OCI-LY3 (cell line): ENCODE measurements at regions not wholly inside any gene's neighbourhood (a gene's known extent, or its start where the extent isn't known, plus 50 kb on each side); places are given as distances from the start of the nearest gene placed in this dataset.
A peak's percentile ranks its signal among the peaks of the same experiment; 100 is the strongest.

Experiments
- H2AFZ ChIP-seq: fragments of 200-600, 300-600 bp; shearing (Covaris generic); 2 replicates; pipeline ENCODE4 v1.6.0; 2014; ENCODE audit warnings: antibody characterized with exemption, low read depth, low read length
- H3K27ac ChIP-seq: fragments of 200-600, 300-600 bp; sonication (generic); 2 replicates; pipeline ENCODE4 v1.5.1; 2014; ENCODE audit warnings: mild to moderate bottlenecking, low read length, moderate library complexity, mixed read lengths
- H3K27me3 ChIP-seq: fragments of 200-600, 300-600 bp; sonication (generic); 2 replicates; pipeline ENCODE4 v1.6.1; 2014; ENCODE audit warnings: low read depth, low read length, mixed read lengths
- H3K36me3 ChIP-seq: fragments of 200-600, 300-600 bp; sonication (generic); replicated peaks from 2 replicates; pipeline ENCODE3; 2014; ENCODE audit warnings: low read depth, low read length, mixed read lengths
- H3K4me1 ChIP-seq: fragments of 300-600, 200-600 bp; sonication (generic); 2 replicates; pipeline ENCODE4 v1.6.1; 2014; ENCODE audit warnings: low read length, mixed read lengths
- H3K4me2 ChIP-seq: fragments of 200-600, 300-600 bp; sonication (generic); 2 replicates; pipeline ENCODE4 v1.6.1; 2014; ENCODE audit warnings: low read length, mixed read lengths
- H3K4me3 ChIP-seq: fragments of 300-600, 200-600 bp; sonication (generic); 2 replicates; pipeline ENCODE4 v1.5.1; 2014; ENCODE audit warnings: antibody characterized with exemption, mild to moderate bottlenecking, low read length, moderate library complexity
- H3K79me2 ChIP-seq: fragments of 300-600, 200-600 bp; shearing (Covaris generic); 2 replicates; pipeline ENCODE4 v1.6.1; 2014; ENCODE audit warnings: mild to moderate bottlenecking, low read length, mixed read lengths
- H3K9ac ChIP-seq: fragments of 300-600, 200-600 bp; shearing (Covaris generic); 2 replicates; pipeline ENCODE4 v1.6.0; 2014; ENCODE audit warnings: mild to moderate bottlenecking, low read length, moderate library complexity
- H3K9me3 ChIP-seq: fragments of 200-600, 300-600 bp; shearing (Covaris generic); 2 replicates; pipeline ENCODE4 v1.6.1; 2014; ENCODE audit warnings: low read length, mixed read lengths; ENCODE audit not compliant: insufficient read depth
- H4K20me1 ChIP-seq: fragments of 200-600, 300-600 bp; sonication (generic); 2 replicates; pipeline ENCODE4 v1.6.1; 2016; ENCODE audit warnings: low read length, mixed read lengths; ENCODE audit not compliant: insufficient read depth
- EZH2phosphoT487 ChIP-seq: fragments of 200-600 bp; shearing (Covaris generic); IDR thresholded peaks from 2 replicates; pipeline ENCODE4 v1.6.1; 2018; ENCODE audit warnings: antibody characterized with exemption, mixed run types, low read depth
- TF ChIP-seq, protein P1 (sequence below): fragments of 200-600, 300-600 bp; sonication (generic); IDR thresholded peaks from 2 replicates; pipeline ENCODE4 v1.5.1; 2014; ENCODE audit warnings: antibody characterized with exemption, low read length, low read depth

- Histone ChIP-seq H3K27ac (no peak overlapping the region), H3K27me3 (0 out of 2 replicates have a peak, but pooled peaks cover 7% of the 10 kb centered on the region), H3K36me3 (no peaks in the 10 kb centered on the region), H3K79me2 (no peaks in the 10 kb centered on the region), H2AFZ (no peak overlapping the region), H4K20me1 (no peaks in the 10 kb centered on the region), H3K4me3 (no peak overlapping the region), H3K4me2 (no peak overlapping the region), H3K9me3 (no peaks in the 10 kb centered on the region), H3K9ac (no peak overlapping the region), H3K4me1 (no peaks in the 10 kb centered on the region)
- no peak for TF ChIP-seq EZH2phosphoT487
- TF ChIP-seq, protein P1, sequence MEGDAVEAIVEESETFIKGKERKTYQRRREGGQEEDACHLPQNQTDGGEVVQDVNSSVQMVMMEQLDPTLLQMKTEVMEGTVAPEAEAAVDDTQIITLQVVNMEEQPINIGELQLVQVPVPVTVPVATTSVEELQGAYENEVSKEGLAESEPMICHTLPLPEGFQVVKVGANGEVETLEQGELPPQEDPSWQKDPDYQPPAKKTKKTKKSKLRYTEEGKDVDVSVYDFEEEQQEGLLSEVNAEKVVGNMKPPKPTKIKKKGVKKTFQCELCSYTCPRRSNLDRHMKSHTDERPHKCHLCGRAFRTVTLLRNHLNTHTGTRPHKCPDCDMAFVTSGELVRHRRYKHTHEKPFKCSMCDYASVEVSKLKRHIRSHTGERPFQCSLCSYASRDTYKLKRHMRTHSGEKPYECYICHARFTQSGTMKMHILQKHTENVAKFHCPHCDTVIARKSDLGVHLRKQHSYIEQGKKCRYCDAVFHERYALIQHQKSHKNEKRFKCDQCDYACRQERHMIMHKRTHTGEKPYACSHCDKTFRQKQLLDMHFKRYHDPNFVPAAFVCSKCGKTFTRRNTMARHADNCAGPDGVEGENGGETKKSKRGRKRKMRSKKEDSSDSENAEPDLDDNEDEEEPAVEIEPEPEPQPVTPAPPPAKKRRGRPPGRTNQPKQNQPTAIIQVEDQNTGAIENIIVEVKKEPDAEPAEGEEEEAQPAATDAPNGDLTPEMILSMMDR: no peak
Observed at GRCh38 chr5:158153508-158153907, 294.6 kb upstream of the CLINT1 start.

- no peaks in the 10 kb centered on the region for H3K9me3 ChIP-seq
- no peak overlapping the region for H2AFZ ChIP-seq
- no peak overlapping the region for H3K4me3 ChIP-seq
- H3K36me3 ChIP-seq: no peaks in the 10 kb centered on the region
- no peaks in the 10 kb centered on the region for H3K4me1 ChIP-seq
- no peak overlapping the region for H3K9ac ChIP-seq
- no peaks in the 10 kb centered on the region for H3K79me2 ChIP-seq
- TF ChIP-seq, protein P1: no peak
- TF ChIP-seq EZH2phosphoT487: no peak
- no peaks in the 10 kb centered on the region for H4K20me1 ChIP-seq
- H3K27ac ChIP-seq: no peak overlapping the region
- 0 out of 2 replicates have a peak, but pooled peaks cover 7% of the 10 kb centered on the region for H3K27me3 ChIP-seq
- no peak overlapping the region for H3K4me2 ChIP-seq
Observed at GRCh38 chr5:158152136-158152535, 293.2 kb upstream of the CLINT1 start.

DNA sequence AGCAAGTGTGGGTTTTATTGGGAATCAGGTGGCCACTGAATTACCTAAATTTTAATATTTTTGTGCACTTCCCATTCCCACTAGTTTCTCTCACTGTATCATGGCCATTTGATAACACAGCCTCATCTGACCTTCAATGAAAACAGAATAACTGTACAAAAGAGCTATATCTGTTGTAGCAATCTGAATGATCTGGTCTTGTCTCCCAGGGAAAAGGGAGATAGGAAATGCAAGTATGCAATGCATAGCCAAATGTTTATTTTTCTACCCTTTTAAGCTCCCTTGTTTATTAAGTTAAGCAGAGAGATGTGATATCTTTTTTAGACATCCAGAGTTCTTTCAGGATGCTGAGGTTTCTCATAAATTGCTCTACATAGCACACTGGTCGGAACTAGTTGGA lies 288.3 kb upstream of the CLINT1 start:
- no peak overlapping the region for H2AFZ ChIP-seq
- no peaks in the 10 kb centered on the region for H3K36me3 ChIP-seq
- H3K9ac ChIP-seq: no peak overlapping the region
- H4K20me1 ChIP-seq: no peaks in the 10 kb centered on the region
- H3K27ac ChIP-seq: no peak overlapping the region
- H3K27me3 ChIP-seq: no peaks in the 10 kb centered on the region
- no peak overlapping the region for H3K4me2 ChIP-seq
- no peak overlapping the region for H3K4me3 ChIP-seq
- H3K79me2 ChIP-seq: no peaks in the 10 kb centered on the region
- no peaks in the 10 kb centered on the region for H3K9me3 ChIP-seq
- TF ChIP-seq, protein P1: no peak
- TF ChIP-seq EZH2phosphoT487: no peak
- peaks cover 7% of the 10 kb centered on the region for H3K4me1 ChIP-seq

- Histone ChIP-seq H3K4me2 (peak overlapping the region; percentile 20), H3K79me2 (no peaks in the 10 kb centered on the region), H3K4me3 (no peak overlapping the region), H3K27ac (no peak overlapping the region), H3K27me3 (no peaks in the 10 kb centered on the region), H3K9me3 (no peaks in the 10 kb centered on the region), H3K36me3 (no peaks in the 10 kb centered on the region), H2AFZ (no peak overlapping the region), H3K4me1 (peaks cover 7% of the 10 kb centered on the region), H3K9ac (no peak overlapping the region), H4K20me1 (no peaks in the 10 kb centered on the region)
- no peak for TF ChIP-seq EZH2phosphoT487
- TF ChIP-seq, protein P1: no peak
Observed at GRCh38 chr5:158145827-158146226, 286.9 kb upstream of the CLINT1 start.
